GM19193 (cell line): ENCODE measurements at regions not wholly inside any gene's neighbourhood (a gene's known extent, or its start where the extent isn't known, plus 50 kb on each side); places are given as distances from the start of the nearest gene placed in this dataset.

Experiments used
- POLR2A ChIP-seq: IDR thresholded peaks from 4 replicates; pipeline ENCODE4 v1.6.1; 2011; ENCODE audit not compliant: insufficient read depth, insufficient read length; ENCODE audit errors: extremely low read depth

GRCh38 chr7:101699881-101700823, 71.1 kb upstream of the MYL10 start:
- no peak for TF ChIP-seq POLR2A

GRCh38 chr7:101701153-101701794, 72.2 kb upstream of the MYL10 start:
- TF ChIP-seq POLR2A: no peak

- TF ChIP-seq POLR2A: no peak
Observed at GRCh38 chr7:101702362-101702850, 73.3 kb upstream of the MYL10 start.

- TF ChIP-seq POLR2A: no peak
Observed at GRCh38 chr7:101705331-101705730, 76.2 kb upstream of the MYL10 start.

GRCh38 chr7:101707587-101707986, 78.5 kb upstream of the MYL10 start:
- TF ChIP-seq POLR2A: no peak

GRCh38 chr7:101708223-101708622, 79.1 kb upstream of the MYL10 start:
- TF ChIP-seq POLR2A: no peak

- no peak for TF ChIP-seq POLR2A
Observed at GRCh38 chr7:101712652-101713051, 83.6 kb upstream of the MYL10 start.

- TF ChIP-seq POLR2A: no peak
Observed at GRCh38 chr7:101714097-101714496, 85.0 kb upstream of the MYL10 start.

- no peak for TF ChIP-seq POLR2A
Observed at GRCh38 chr7:101717628-101718357, 88.7 kb upstream of the MYL10 start.

- TF ChIP-seq POLR2A: no peak
Observed at GRCh38 chr7:101718363-101719122, 89.4 kb upstream of the MYL10 start.

- TF ChIP-seq POLR2A: no peak
Observed at GRCh38 chr7:101719123-101719470, 90.0 kb upstream of the MYL10 start.

GRCh38 chr7:101720324-101720723, 91.2 kb upstream of the MYL10 start:
- TF ChIP-seq POLR2A: no peak

GRCh38 chr7:101722247-101722646, 93.2 kb upstream of the MYL10 start:
- TF ChIP-seq POLR2A: no peak

GRCh38 chr7:101723835-101724234, 93.6 kb upstream of the CUX1 start:
- TF ChIP-seq POLR2A: no peak
